ENCODE measurements at regions not wholly inside any gene's neighbourhood (a gene's known extent, or its start where the extent isn't known, plus 50 kb on each side); places are given as distances from the start of the nearest gene placed in this dataset.
A peak's percentile ranks its signal among the peaks of the same experiment; 100 is the strongest.

DNA sequence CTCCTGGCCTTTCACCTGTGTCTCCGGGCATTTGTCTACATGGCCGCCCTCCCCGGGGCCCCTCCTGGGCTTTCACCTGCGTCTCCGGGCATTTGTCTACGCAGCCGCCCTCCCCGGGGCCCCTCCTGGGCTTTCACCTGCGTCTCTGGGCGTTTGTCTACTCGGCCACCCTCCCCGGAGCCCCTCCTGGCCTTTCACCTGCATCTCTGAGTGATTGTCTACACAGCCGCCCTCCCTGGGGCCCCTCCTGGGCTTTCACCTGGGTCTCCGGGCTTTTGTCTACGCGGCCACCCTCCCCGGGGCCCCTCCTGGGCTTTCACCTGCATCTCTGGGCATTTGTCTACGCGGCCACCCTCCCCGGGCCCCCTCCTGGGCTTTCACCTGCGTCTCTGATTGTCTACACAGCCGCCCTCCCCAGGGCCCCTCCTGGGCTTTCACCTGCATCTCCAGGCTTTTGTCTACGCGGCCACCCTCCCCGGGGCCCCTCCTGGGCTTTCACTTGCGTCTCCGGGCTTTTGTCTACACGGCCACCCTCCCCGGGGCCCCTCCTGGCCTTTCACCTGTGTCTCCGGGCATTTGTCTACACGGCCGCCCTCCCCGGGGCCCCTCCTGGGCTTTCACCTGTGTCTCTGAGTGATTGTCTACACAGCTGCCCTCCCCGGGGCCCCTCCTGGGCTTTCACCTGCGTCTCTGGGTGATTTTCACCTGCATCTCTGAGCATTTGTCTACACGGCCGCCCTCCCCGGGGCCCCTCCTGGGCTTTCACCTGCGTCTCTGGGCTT lies 68.0 kb upstream of the GALNT9 start:
- no peaks in the 10 kb centered on the region for H3K36me3 Mint-ChIP-seq
- peaks cover 20% of the 10 kb centered on the region for H3K4me1 Mint-ChIP-seq
- ATAC-seq (ENCODE audit: low read depth) (no peak), DNase-seq (ENCODE audit: low spot score in 2 of 2) (no peak)
- peak overlapping the region; percentile 59 for H3K4me3 Mint-ChIP-seq
- peaks cover 1% of the 10 kb centered on the region for H3K9me3 Mint-ChIP-seq
- peaks cover 34% of the 10 kb centered on the region for H3K27me3 Mint-ChIP-seq
- H3K27ac Mint-ChIP-seq = no peak overlapping the region

DNA sequence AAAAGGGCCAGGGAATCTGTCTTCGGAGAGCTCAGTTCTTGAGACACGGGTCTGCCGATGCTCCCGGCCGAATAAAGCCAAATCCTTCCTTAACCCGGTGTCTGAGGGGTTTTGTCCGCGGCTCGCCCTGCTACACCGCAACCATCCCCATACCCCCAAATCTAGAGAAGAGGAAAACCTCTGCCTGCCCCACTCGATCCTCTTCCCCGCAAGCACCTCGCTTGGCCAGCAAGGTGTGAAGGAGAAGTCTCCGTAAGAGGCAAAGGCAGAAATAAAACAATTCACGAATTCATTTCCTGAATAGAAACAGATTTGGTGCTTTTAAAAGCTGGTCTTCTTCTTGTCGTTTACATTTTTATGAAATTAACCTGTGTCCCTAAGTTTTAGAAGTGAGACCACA lies 67.3 kb upstream of the GALNT9 start:
- Mint-ChIP-seq H3K4me3 (no peak overlapping the region), H3K36me3 (no peaks in the 10 kb centered on the region), H3K9me3 (peaks cover 1% of the 10 kb centered on the region), H3K27ac (no peak overlapping the region), H3K4me1 (peaks cover 18% of the 10 kb centered on the region), H3K27me3 (peaks cover 28% of the 10 kb centered on the region)
- ATAC-seq (ENCODE audit: low read depth) (no peak), DNase-seq (ENCODE audit: low spot score in 2 of 2) (no peak)

DNA sequence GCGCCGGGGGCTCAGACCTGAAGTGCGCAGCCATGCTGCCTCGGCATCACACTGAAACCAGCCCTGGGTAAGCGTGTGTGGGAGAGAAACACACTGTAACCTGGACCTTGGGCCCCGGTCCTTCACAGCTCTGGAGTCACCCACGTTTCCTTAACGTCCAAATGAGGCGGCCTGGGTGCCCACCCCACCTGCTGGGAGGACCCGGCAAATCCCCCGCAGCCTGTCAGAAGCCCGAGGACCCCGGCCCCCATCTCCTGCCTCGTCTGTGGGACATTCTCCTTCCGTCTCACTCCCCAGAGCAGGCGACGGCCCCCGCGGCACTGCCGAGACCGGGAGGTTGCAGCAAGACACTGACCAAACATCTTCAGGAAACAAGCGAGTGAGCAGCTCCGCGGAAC lies 66.5 kb upstream of the GALNT9 start:
- Mint-ChIP-seq H3K27ac (no peak overlapping the region), H3K4me3 (no peak overlapping the region)

DNA sequence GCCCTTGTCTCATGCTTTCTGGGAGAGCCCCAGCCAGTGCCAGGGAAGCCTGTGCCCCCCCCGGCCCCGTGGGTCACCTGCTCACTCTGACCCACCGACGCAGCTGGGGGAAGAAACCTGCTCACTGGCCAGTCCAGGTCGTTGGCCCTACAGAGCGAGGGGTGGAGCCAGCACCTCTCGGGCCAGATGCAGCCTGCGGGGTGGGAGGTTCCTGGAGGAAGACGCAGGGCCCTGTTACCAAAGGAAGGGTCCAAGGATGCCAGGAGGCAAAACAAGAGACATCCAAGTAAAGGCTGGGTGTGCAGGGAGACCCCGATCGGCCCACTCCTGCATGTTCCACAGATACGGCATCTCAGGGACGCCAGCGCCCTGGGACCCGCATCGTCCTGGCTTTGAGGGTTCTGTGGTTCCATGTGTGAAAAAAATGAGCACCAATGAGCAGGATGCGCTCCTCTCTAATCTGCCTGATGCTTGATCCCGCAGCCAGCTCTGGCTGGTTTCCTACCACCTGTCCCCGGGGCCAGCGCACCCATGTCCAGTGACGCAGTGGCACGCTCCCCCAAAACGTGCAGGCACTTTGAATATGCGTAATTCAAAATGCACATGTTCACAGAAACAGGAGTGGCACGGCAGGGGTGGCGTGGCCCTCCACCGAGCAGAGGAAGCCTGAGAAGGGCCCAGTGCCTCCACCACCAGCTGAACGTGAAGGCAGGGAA lies 66.0 kb upstream of the GALNT9 start:
- peaks cover 26% of the 10 kb centered on the region for H3K27me3 Mint-ChIP-seq
- DNase-seq (ENCODE audit: low spot score in 2 of 2) (no peak), ATAC-seq (ENCODE audit: low read depth) (no peak)
- H3K27ac Mint-ChIP-seq = no peak overlapping the region
- H3K9me3 Mint-ChIP-seq = peaks cover 1% of the 10 kb centered on the region
- no peaks in the 10 kb centered on the region for H3K36me3 Mint-ChIP-seq
- H3K4me3 Mint-ChIP-seq = no peak overlapping the region
- peaks cover 18% of the 10 kb centered on the region for H3K4me1 Mint-ChIP-seq

More for the DNA sequence above, 66.5 kb upstream of the GALNT9 start:
- Mint-ChIP-seq H3K9me3 (peaks cover 1% of the 10 kb centered on the region), H3K36me3 (no peaks in the 10 kb centered on the region), H3K4me1 (peaks cover 18% of the 10 kb centered on the region), H3K27me3 (peaks cover 27% of the 10 kb centered on the region)
- DNase-seq (ENCODE audit: low spot score in 2 of 2) (no peak), ATAC-seq (ENCODE audit: low read depth) (no peak)

DNA sequence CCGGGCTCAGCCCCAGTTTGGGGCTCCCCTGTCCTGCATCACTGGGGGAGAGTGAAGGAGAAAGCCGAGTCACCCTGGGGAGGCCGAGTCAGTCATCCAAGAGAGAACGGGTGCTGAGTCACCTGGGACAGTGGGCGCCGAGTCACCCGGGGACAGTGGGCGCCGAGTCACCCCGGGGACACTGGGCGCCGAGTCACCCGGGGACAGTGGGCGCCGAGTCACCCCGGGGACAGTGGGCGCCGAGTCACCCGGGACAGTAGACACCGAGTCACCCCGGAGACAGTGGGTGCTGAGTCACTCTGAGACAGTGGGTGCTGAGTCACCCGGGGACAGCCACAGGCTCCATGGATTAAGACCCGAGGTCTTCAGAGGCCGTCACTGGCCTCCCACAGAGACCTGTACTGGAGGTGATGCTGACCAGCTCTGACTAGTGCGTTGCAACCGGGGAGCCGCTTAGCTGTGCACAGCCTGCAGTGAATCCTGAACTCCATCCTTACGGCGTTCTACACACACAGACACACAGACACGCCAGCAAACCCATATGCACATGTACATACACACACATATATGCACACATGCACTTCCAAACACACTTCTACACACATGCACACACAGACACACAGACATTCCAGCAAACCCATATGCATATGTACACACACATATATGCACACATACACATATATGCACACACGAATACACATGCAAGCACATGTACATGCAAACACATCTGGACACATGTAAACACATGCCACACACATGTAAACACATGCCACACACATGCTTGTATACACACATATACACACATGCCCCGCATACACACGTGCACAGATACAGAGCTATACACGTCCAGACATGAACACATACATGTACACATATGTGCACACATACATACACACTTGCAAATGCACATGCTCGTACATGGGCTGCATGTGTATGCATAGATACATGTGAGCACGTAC lies 64.9 kb upstream of the GALNT9 start:
- DNase-seq (ENCODE audit: low spot score in 2 of 2) (no peak), ATAC-seq (ENCODE audit: low read depth) (no peak)
- Mint-ChIP-seq H3K4me1 (peaks cover 18% of the 10 kb centered on the region), H3K27me3 (peaks cover 26% of the 10 kb centered on the region), H3K9me3 (peaks cover 1% of the 10 kb centered on the region), H3K36me3 (no peaks in the 10 kb centered on the region), H3K4me3 (no peak overlapping the region), H3K27ac (no peak overlapping the region)

DNA sequence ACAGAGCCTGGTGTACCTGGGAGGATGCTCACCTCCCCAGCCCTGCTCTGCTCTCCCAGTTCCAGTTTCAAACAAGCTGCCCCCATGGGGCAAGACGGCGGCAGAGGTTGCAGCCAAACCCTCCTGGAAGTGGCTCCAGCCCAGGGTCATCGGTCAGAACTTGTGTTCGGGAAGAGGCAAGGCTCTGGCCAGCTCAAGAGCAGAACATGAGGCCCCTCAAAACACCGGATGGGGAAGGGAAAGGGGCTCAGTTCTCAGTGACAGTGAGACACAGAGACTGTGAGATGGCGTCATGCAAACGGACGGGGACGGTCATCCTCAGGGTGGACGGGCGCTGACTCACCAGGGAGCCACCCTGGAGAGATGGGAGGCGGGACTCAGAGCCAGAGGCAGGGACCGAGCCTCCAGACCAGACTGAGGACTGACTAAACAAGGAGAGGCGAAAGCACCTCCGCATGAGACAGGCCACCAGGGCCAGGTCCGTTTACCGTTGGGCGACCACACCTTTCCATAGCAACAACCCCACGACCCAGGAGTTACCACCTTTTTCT lies 63.9 kb upstream of the GALNT9 start:
- Mint-ChIP-seq H3K27me3 (peaks cover 27% of the 10 kb centered on the region), H3K36me3 (no peaks in the 10 kb centered on the region), H3K27ac (no peak overlapping the region), H3K9me3 (peaks cover 1% of the 10 kb centered on the region), H3K4me3 (no peak overlapping the region), H3K4me1 (peaks cover 18% of the 10 kb centered on the region)
- DNase-seq (ENCODE audit: low spot score in 2 of 2) (no peak), ATAC-seq (ENCODE audit: low read depth) (no peak)

DNA sequence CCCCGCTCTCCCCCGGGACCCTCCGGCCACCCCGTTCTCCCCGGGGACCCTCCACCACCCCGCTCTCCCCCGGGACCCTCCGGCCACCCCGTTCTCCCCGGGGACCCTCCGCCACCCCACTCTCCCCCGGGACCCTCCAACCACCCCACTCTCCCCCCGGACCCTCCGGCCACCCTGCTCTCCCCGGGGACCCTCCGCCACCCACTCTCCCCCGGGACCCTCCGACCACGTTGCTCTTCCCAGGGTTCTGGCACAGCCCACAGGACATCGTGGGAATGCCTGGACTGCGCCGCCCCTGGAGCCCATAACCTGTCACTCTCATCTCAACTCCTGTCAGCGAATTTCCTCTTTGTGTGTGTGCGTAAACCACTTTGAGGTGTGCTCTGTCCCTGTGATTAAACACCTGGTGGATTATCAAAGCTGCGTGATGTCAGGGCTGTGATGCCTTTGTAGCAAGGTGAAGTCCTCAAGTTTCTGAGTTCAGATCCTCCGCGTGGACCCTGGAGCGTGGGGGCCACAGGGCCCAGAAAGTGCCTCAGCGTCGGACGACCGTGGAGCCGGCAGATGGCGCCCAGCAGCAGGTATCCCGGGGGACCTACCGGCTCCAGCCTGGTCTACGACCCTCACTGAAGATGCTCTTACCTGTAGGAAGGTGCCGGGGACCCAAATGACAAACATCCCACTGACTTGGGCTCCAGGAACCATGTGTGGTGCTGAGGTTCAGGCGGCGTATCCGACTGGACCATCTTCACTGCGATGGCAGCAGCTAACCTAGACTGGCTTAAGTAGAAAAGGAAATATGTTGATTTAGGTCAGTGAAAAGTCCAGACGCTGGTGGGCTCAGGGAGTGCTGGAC lies 63.2 kb upstream of the GALNT9 start:
- peaks cover 18% of the 10 kb centered on the region for H3K4me1 Mint-ChIP-seq
- DNase-seq (ENCODE audit: low spot score in 2 of 2) (no peak), ATAC-seq (ENCODE audit: low read depth) (no peak)
- H3K4me3 Mint-ChIP-seq = no peak overlapping the region
- no peak overlapping the region for H3K27ac Mint-ChIP-seq
- no peaks in the 10 kb centered on the region for H3K36me3 Mint-ChIP-seq
- peaks cover 31% of the 10 kb centered on the region for H3K27me3 Mint-ChIP-seq
- peaks cover 1% of the 10 kb centered on the region for H3K9me3 Mint-ChIP-seq

DNA sequence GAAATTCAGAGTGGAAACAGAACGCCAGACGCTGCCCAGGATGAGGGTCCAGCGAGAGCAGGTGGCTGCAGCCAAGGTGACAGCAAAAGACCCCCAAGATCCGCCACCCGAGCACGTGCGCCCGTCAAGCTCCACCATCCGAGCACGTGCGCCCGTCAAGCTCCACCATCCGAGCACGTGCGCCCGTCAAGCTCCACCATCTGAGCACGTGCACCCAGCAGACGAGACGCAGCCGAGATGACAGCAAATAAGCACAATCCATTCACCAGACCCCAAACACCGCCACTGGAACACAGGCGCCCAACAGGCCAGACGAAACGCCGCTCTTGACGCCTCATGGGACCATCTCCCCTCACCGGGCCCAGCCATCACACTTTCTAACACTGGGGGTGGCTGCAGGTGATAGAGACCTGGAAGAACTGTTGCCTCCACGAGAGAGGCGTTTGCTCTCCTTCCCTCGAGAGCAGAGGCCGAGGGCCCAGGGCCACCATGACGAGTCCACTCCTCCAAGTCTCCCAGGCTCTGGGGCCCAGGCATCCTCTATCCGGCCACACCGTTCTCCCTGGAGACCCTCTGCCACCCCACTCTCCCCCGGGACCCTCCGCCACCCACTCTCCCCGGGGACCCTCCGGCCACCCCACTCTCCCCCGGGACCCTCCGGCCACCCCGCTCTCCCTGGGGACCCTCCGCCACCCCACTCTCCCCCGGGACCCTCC lies 62.1 kb upstream of the GALNT9 start:
- peaks cover 29% of the 10 kb centered on the region for H3K27me3 Mint-ChIP-seq
- H3K4me1 Mint-ChIP-seq = peaks cover 9% of the 10 kb centered on the region
- peaks cover 1% of the 10 kb centered on the region for H3K9me3 Mint-ChIP-seq
- no peak overlapping the region for H3K27ac Mint-ChIP-seq
- no peaks in the 10 kb centered on the region for H3K36me3 Mint-ChIP-seq
- no peak overlapping the region for H3K4me3 Mint-ChIP-seq
- DNase-seq (ENCODE audit: low spot score in 2 of 2) = no peak
- ATAC-seq (ENCODE audit: low read depth) = no peak

DNA sequence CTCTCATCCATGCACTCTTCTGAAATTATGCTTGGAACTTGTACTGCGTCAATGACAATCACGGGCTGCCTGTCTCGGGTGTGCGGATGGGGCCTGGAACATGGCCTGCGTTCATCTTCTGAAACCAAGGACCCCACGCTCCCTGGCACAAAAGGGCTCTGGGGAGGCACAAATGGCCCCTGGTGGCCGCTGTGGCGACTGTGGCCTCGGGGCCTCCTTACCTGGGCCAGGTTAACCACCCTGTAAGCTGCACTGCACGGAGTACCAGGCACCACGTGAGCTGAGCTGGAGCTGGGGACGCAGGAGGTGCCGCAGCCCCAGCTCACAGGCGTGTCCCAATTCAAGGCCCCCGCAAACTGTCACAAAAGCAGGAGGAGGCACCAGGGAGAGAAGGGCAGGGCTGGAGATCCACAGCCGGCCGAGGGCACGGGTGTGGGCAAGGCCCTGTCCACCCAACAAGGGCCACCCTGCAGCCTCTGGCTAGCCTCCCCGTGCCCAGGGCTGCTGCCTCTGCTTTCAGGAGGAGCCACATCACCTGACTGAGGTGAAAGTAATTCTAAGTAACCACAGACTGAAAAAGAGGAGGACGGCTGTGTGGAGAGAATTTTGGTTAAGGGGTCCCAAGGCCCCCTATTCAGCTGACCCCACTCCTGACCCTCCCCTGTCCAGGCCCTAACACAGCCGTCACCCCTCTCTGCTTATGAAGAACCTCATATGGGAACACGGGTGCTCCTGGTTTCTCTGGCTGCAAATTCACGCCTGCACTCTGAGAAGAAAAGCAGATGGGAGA lies 61.1 kb upstream of the GALNT9 start:
- Mint-ChIP-seq H3K27me3 (peaks cover 29% of the 10 kb centered on the region), H3K9me3 (peaks cover 1% of the 10 kb centered on the region), H3K27ac (no peak overlapping the region), H3K4me1 (peaks cover 8% of the 10 kb centered on the region), H3K36me3 (no peaks in the 10 kb centered on the region), H3K4me3 (no peak overlapping the region)
- ATAC-seq (ENCODE audit: low read depth) (no peak), DNase-seq (ENCODE audit: low spot score in 2 of 2) (no peak)

DNA sequence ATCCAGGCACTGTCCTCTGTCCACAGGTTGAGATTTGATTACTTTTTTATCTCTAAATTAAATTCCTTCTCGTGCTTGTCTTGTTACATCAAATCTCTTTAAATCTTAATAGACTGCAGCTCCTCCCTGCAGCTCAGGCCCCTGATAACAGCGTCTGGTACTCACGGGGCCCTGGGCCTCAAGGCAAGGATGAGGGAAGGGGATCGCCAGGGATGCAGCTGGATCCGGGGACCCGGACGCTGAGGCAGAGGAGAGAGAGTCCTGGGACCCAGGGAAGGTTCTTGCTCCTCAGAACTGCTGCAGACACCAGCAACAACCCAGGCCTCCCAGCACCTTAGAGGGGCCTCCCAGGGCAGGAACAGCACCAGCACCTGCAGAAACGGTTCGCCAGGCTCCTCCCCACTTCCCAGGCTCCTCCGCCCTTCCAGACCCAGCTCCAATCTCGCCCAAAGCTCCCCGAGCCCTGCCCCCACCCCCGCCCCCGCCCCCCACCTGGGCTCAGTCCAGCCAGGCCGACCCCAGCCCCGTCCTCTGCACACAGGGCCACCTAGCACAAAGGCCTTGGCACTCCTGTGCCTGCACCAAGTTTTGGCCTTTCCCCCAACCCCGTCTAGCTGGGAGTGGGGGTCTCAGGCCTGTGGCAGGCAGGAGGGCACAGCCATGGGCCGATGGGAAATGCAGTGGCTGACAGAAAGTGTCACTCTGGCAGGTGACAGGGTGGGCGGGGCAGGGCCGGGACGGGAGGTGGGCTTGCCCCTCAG lies 60.3 kb upstream of the GALNT9 start:
- Mint-ChIP-seq H3K9me3 (peaks cover 1% of the 10 kb centered on the region), H3K27me3 (peaks cover 29% of the 10 kb centered on the region), H3K4me3 (no peak overlapping the region), H3K27ac (no peak overlapping the region), H3K4me1 (peaks cover 8% of the 10 kb centered on the region), H3K36me3 (no peaks in the 10 kb centered on the region)
- DNase-seq (ENCODE audit: low spot score in 2 of 2) = no peak
- no peak for ATAC-seq (ENCODE audit: low read depth)

DNA sequence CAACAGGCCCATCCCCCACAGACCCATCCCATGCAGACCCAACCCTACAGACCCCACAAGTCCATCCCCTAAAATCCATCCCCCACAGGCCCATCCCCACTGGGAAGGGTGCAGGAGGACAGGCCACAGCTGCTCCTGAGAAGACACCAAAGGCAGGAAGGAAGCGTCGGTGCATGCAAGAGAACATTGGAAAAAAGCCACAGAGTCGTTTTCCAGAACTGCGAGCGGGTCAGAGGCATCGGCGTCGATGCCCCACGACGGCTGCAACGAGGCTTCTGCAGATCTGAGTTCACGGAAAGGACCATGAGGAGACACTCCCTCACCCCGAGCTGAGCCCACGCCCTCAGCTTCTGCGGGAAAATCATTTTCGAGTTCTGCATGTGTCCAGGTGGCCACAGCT lies 59.6 kb upstream of the GALNT9 start:
- no peak for ATAC-seq (ENCODE audit: low read depth)
- Mint-ChIP-seq H3K27ac (no peak overlapping the region), H3K4me3 (no peak overlapping the region), H3K4me1 (peaks cover 8% of the 10 kb centered on the region), H3K9me3 (no peaks in the 10 kb centered on the region), H3K36me3 (no peaks in the 10 kb centered on the region), H3K27me3 (peaks cover 27% of the 10 kb centered on the region)
- no peak for DNase-seq (ENCODE audit: low spot score in 2 of 2)
